Parathyroid adenoma (tissue), 2 donors: ENCODE measurements at regions not wholly inside any gene's neighbourhood (a gene's known extent, or its start where the extent isn't known, plus 50 kb on each side); places are given as distances from the start of the nearest gene placed in this dataset.

Experiments
- H2AFZ ChIP-seq: fragments of 300-600 bp; sonication (generic); one replicate; pipeline ENCODE4 v1.7.0; 2017; ENCODE audit warnings: antibody characterized with exemption, mild to moderate bottlenecking
- H3K27ac ChIP-seq: fragments of 300-600 bp; sonication (generic); one replicate; pipeline ENCODE4 v1.7.0; 2017
- H3K27me3 ChIP-seq: fragments of 300-600 bp; sonication (generic); one replicate; pipeline ENCODE4 v1.7.0; 2017; ENCODE audit warnings: low read length; ENCODE audit not compliant: control insufficient read depth, insufficient read depth
- H3K36me3 ChIP-seq: fragments of 300-600 bp; sonication (generic); one replicate; pipeline ENCODE4 v1.7.0; 2017; ENCODE audit warnings: low read length; ENCODE audit not compliant: control insufficient read depth, insufficient read depth
- H3K4me1 ChIP-seq: fragments of 300-600 bp; sonication (generic); one replicate; pipeline ENCODE4 v1.7.0; 2017; ENCODE audit warnings: control low read depth
- H3K4me2 ChIP-seq: fragments of 300-600 bp; sonication (generic); one replicate; pipeline ENCODE4 v1.7.0; 2017; ENCODE audit warnings: low read length
- H3K4me3 ChIP-seq: fragments of 300-600 bp; sonication (generic); one replicate; pipeline ENCODE4 v1.7.0; 2017; ENCODE audit warnings: low read depth, low read length
- H3K79me2 ChIP-seq: fragments of 300-600 bp; sonication (generic); one replicate; pipeline ENCODE4 v1.7.0; 2017; ENCODE audit warnings: control low read depth
- H3K9ac ChIP-seq: fragments of 300-600 bp; sonication (generic); one replicate; pipeline ENCODE4 v1.7.0; 2017; ENCODE audit warnings: mild to moderate bottlenecking
- H3K9me3 ChIP-seq: fragments of 300-600 bp; sonication (generic); one replicate; pipeline ENCODE4 v1.7.0; 2017; ENCODE audit warnings: low read length; ENCODE audit not compliant: control insufficient read depth
- TF ChIP-seq, protein P1 (sequence below): fragments of 300-600 bp; sonication (generic); IDR thresholded peaks from one replicate; pipeline ENCODE4 v1.7.0; 2017; ENCODE audit warnings: antibody characterized with exemption, mild to moderate bottlenecking
- donor health status: primary hyperparathyroidism.

DNA sequence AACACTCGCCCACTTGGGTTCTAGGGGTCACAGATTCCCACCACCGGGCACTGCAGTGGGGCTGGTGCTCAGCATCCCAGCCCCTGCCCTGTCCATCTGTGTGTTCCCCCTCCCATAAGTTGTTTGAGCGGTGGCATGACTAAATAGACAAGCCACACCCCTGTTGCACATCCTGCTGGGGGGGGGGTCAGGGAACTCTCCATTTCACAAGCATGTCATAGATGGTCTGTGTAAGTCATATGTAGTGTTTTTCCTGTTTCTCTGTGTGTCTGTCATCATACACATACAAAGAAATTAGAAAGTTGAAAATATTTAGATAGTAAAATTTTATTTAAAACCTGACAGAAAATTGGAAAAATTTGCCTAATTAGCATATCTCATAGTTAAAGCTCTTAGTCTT is 270.2 kb downstream of the IPO8 start:
- no peak overlapping the region for H3K9ac ChIP-seq
- H3K9me3 ChIP-seq = no peaks in the 10 kb centered on the region
- TF ChIP-seq, protein P1, sequence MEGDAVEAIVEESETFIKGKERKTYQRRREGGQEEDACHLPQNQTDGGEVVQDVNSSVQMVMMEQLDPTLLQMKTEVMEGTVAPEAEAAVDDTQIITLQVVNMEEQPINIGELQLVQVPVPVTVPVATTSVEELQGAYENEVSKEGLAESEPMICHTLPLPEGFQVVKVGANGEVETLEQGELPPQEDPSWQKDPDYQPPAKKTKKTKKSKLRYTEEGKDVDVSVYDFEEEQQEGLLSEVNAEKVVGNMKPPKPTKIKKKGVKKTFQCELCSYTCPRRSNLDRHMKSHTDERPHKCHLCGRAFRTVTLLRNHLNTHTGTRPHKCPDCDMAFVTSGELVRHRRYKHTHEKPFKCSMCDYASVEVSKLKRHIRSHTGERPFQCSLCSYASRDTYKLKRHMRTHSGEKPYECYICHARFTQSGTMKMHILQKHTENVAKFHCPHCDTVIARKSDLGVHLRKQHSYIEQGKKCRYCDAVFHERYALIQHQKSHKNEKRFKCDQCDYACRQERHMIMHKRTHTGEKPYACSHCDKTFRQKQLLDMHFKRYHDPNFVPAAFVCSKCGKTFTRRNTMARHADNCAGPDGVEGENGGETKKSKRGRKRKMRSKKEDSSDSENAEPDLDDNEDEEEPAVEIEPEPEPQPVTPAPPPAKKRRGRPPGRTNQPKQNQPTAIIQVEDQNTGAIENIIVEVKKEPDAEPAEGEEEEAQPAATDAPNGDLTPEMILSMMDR = no peak

DNA sequence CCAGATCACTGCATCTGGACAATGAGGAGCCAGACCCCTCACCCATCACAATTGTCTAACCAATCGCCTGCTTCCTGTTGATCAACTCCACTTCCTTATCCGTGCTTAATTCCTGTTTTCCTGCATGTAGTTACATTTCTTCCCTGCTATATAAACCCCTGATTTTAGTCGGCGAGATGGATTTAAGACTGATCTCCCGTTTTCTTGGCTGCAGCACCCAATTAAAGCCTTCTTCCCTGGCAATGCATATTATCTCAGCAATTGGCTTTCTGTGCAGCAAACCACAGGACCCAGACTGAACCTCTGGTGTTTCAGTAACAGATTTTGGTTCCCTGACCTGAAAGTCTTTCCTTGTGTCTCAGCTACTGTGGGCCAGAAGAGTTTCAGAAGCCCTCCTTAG is 272.3 kb downstream of the IPO8 start:
- Histone ChIP-seq H2AFZ (no peak overlapping the region), H3K27me3 (no peaks in the 10 kb centered on the region), H3K36me3 (no peaks in the 10 kb centered on the region), H3K27ac (no peak overlapping the region), H3K79me2 (no peaks in the 10 kb centered on the region), H3K4me2 (no peak overlapping the region), H3K4me3 (no peak overlapping the region), H3K4me1 (no peaks in the 10 kb centered on the region), H3K9ac (no peak overlapping the region), H3K9me3 (no peaks in the 10 kb centered on the region)
- TF ChIP-seq, protein P1 = no peak

More for the DNA sequence above, 270.2 kb downstream of the IPO8 start:
- Histone ChIP-seq H3K4me1 (no peaks in the 10 kb centered on the region), H3K27ac (no peak overlapping the region), H2AFZ (no peak overlapping the region), H3K79me2 (no peaks in the 10 kb centered on the region), H3K4me3 (no peak overlapping the region), H3K27me3 (no peaks in the 10 kb centered on the region), H3K4me2 (no peak overlapping the region), H3K36me3 (no peaks in the 10 kb centered on the region)

DNA sequence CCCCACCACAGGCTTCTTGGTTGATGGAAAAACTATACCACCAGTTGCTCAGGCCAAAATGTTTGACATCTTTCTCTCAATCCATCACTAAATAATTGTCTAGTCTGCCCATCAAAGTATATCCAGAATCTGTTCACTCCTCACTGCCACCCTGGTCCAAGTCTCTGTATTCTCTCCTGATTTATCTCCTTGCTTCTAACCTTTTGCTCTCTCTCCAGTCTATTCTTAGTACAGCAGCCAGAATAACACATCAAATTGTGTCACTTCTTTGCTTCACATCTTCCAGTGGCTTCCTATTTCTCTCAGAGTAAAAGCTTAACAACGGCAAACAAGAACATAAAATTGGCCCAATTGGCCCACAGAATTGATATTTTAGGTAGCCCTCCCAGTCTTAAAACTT is 272.8 kb downstream of the IPO8 start:
- H3K27ac ChIP-seq = no peak overlapping the region
- H3K4me1 ChIP-seq = no peaks in the 10 kb centered on the region
- no peak overlapping the region for H3K9ac ChIP-seq
- no peak overlapping the region for H3K4me2 ChIP-seq
- H2AFZ ChIP-seq = no peak overlapping the region
- H3K4me3 ChIP-seq = no peak overlapping the region
- H3K36me3 ChIP-seq = no peaks in the 10 kb centered on the region
- H3K9me3 ChIP-seq = no peaks in the 10 kb centered on the region
- TF ChIP-seq, protein P1 = no peak
- H3K27me3 ChIP-seq = no peaks in the 10 kb centered on the region
- H3K79me2 ChIP-seq = no peaks in the 10 kb centered on the region

DNA sequence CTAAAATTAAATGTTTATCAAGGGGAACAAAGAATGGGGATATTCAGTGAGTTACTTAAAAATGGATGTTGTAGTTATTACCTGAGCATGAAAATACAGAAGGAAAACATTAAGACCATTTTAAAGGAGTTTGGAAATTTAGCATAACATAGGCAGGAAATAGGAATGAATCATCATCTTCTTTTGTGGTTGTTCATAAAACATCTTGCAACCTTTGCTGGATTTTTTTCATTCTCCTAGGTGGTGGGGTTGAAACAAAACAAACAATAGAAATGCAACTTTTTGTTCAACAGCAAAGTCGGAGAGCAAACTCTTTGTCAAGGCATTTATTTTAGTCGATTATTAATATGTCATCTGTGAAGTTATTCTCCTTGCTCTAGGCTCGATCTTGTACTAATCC is 275.1 kb downstream of the IPO8 start:
- Histone ChIP-seq H3K79me2 (no peaks in the 10 kb centered on the region), H3K9ac (no peak overlapping the region), H3K4me2 (no peak overlapping the region), H3K4me1 (no peaks in the 10 kb centered on the region), H3K27me3 (no peaks in the 10 kb centered on the region), H3K27ac (no peak overlapping the region), H3K9me3 (no peaks in the 10 kb centered on the region), H3K4me3 (no peak overlapping the region), H3K36me3 (no peaks in the 10 kb centered on the region), H2AFZ (no peak overlapping the region)
- TF ChIP-seq, protein P1 = no peak

DNA sequence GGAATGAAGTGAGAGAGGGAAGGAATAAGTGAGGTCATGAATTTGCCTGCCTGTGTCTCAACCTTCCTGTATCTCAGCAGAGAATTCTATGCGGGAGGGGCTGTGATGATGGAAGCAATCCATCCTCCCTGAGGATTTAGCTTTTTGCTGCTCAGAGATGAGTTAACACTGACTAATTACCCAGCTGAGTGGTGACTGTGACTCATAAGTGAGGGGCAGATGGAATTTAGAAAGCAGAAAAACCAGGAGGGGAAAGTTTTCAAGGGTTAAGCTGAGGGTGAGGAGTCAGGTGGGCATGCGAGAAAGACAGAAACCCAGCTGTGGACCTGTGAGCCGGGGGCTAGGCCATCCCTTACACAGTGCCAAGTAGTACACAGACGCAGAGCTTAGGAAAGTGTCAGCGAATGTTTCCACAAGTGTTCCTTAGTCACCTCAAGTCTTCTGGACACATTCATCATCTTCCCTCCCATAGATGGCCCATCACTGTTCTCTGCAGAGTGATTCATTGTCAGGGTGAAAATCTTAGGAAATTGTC is 277.9 kb downstream of the IPO8 start:
- Histone ChIP-seq H3K4me2 (no peak overlapping the region), H3K27me3 (no peaks in the 10 kb centered on the region), H3K4me1 (no peaks in the 10 kb centered on the region), H3K36me3 (no peaks in the 10 kb centered on the region), H3K9me3 (no peaks in the 10 kb centered on the region), H3K4me3 (no peak overlapping the region), H3K27ac (no peak overlapping the region), H3K79me2 (no peaks in the 10 kb centered on the region), H2AFZ (no peak overlapping the region), H3K9ac (no peak overlapping the region)
- TF ChIP-seq, protein P1 = no peak
